IMR-90 (cell line): ENCODE measurements at regions not wholly inside any gene's neighbourhood (a gene's known extent, or its start where the extent isn't known, plus 50 kb on each side); places are given as distances from the start of the nearest gene placed in this dataset.

Experiments
- ATAC-seq: fragments of 200-7000 bp; cut with Tn5 transposase; 2 replicates; pipeline ENCODE4 v1.9.1; 2020; ENCODE audit warnings: low read depth, mild to moderate bottlenecking, moderate library complexity
- BruUV-seq: library from RNA; stranded (reverse); fragments of 400-500 nt; replicated peaks from 2 replicates; lab custom pipeline; 2021; lab: Mats Ljungman, UMichigan
- CTCF ChIA-PET: fragments of 300-600 bp; formaldehyde crosslinking; extraction: SDS; loops from one replicate; lab custom pipeline; 2021; ENCODE audit warnings: antibody characterized with exemption; lab: Yijun Ruan, JAX
- POLR2A ChIA-PET: fragments of 300-600 bp; sonication (Branson Sonifier 250); formaldehyde crosslinking; loops from one replicate; lab custom pipeline; 2022; ENCODE audit warnings: antibody characterized with exemption; ENCODE audit not compliant: unreplicated experiment; lab: Charles Lee
- DNase-seq: peaks from one replicate; pipeline ENCODE4 v3.0.0; 2013
- H2AFZ ChIP-seq: replicated peaks from 2 replicates; pipeline ENCODE3; 2013; ENCODE audit warnings: low read length, mild to moderate bottlenecking; ENCODE audit not compliant: poor library complexity
- H2AK5ac ChIP-seq: 2 replicates; pipeline ENCODE4 v1.6.1; 2013; ENCODE audit warnings: low read depth, low read length, inconsistent platforms
- H2AK9ac ChIP-seq: replicated peaks from 2 replicates; pipeline ENCODE3; 2013; ENCODE audit warnings: mild to moderate bottlenecking, low read depth, low read length, moderate library complexity; ENCODE audit not compliant: poor library complexity
- H2BK120ac ChIP-seq: 2 replicates; pipeline ENCODE4 v1.6.1; 2013; ENCODE audit warnings: low read depth, low read length, inconsistent platforms
- H2BK15ac ChIP-seq: 3 replicates; pipeline ENCODE4 v1.6.1; 2013; ENCODE audit warnings: low read depth, low read length, inconsistent platforms
- H2BK20ac ChIP-seq: 2 replicates; pipeline ENCODE4 v1.6.1; 2013; ENCODE audit warnings: low read depth, mild to moderate bottlenecking, inconsistent platforms, low read length, moderate library complexity
- H2BK5ac ChIP-seq: 2 replicates; pipeline ENCODE4 v1.6.1; 2013; ENCODE audit warnings: mild to moderate bottlenecking, low read depth, low read length, inconsistent platforms; ENCODE audit not compliant: poor library complexity, severe bottlenecking
- H3K14ac ChIP-seq: replicated peaks from 2 replicates; pipeline ENCODE4 v1.6.1; 2013; ENCODE audit warnings: low read depth, low read length, inconsistent platforms
- H3K18ac ChIP-seq: 2 replicates; pipeline ENCODE4 v1.6.1; 2013; ENCODE audit warnings: low read depth, low read length, control low read depth
- H3K23ac ChIP-seq: 2 replicates; pipeline ENCODE4 v1.6.1; 2013; ENCODE audit warnings: low read depth, low read length, inconsistent platforms
- H3K27ac ChIP-seq: 2 replicates; pipeline ENCODE4 v1.5.1; 2013; ENCODE audit warnings: mild to moderate bottlenecking, control low read depth, low read length; ENCODE audit not compliant: insufficient read depth
- H3K27me3 ChIP-seq: 2 replicates; pipeline ENCODE4 v1.6.1; 2013; ENCODE audit warnings: low read length; ENCODE audit not compliant: control insufficient read depth, insufficient read depth
- H3K36me3 ChIP-seq: 2 replicates; pipeline ENCODE4 v1.6.1; 2013; ENCODE audit warnings: low read length, mixed read lengths; ENCODE audit not compliant: control insufficient read depth, insufficient read depth
- H3K4ac ChIP-seq: 2 replicates; pipeline ENCODE4 v1.6.1; 2013; ENCODE audit warnings: low read depth, low read length, inconsistent platforms
- H3K4me1 ChIP-seq: 2 replicates; pipeline ENCODE4 v1.6.1; 2013; ENCODE audit warnings: low read length, mixed read lengths; ENCODE audit not compliant: control insufficient read depth, insufficient read depth
- H3K4me2 ChIP-seq: 2 replicates; pipeline ENCODE4 v1.6.1; 2013; ENCODE audit warnings: low read depth, mild to moderate bottlenecking, control low read depth, low read length, moderate library complexity
- H3K4me3 ChIP-seq: 2 replicates; pipeline ENCODE4 v1.5.1; 2013; ENCODE audit warnings: low read depth, mild to moderate bottlenecking, control low read depth, low read length, moderate library complexity; ENCODE audit not compliant: insufficient read depth
- H3K56ac ChIP-seq: 2 replicates; pipeline ENCODE4 v1.6.1; 2013; ENCODE audit warnings: low read length, inconsistent platforms; ENCODE audit not compliant: insufficient read depth; ENCODE audit errors: extremely low read depth
- H3K79me1 ChIP-seq, 2 experiments: 2 replicates each; pipeline ENCODE4 v1.6.1; 2013; ENCODE audit warnings: low read length in 2 of 2, inconsistent platforms in 1 of 2, low read depth in 1 of 2
- H3K9ac ChIP-seq: 2 replicates; pipeline ENCODE4 v1.6.1; 2013; ENCODE audit warnings: low read depth, low read length, control low read depth
- H3K9me1 ChIP-seq: 2 replicates; pipeline ENCODE4 v1.6.1; 2013; ENCODE audit warnings: low read length, inconsistent platforms; ENCODE audit not compliant: insufficient read depth
- H3K9me3 ChIP-seq: 2 replicates; pipeline ENCODE4 v1.6.1; 2013; ENCODE audit warnings: low read length; ENCODE audit not compliant: control insufficient read depth, insufficient read depth
- H4K20me1 ChIP-seq: 2 replicates; pipeline ENCODE4 v1.6.1; 2013; ENCODE audit warnings: low read length, inconsistent platforms; ENCODE audit not compliant: insufficient read depth
- H4K5ac ChIP-seq: 2 replicates; pipeline ENCODE4 v1.6.1; 2013; ENCODE audit warnings: mild to moderate bottlenecking, low read depth, low read length, control low read depth
- H4K8ac ChIP-seq, 2 experiments: 2 replicates each; pipeline ENCODE4 v1.6.1; 2013; ENCODE audit warnings: low read depth in 2 of 2, low read length in 2 of 2, control low read depth in 1 of 2, inconsistent platforms in 1 of 2
- H4K91ac ChIP-seq: 2 replicates; pipeline ENCODE4 v1.6.1; 2013; ENCODE audit warnings: low read depth, low read length, inconsistent platforms; ENCODE audit not compliant: insufficient read depth
- BHLHE40 ChIP-seq: fragments of 150-350 bp; IDR thresholded peaks from 2 replicates; pipeline ENCODE4 v1.6.1; 2016; ENCODE audit warnings: mild to moderate bottlenecking, low read depth, low read length
- CHD1 ChIP-seq: IDR thresholded peaks from 2 replicates; pipeline ENCODE4 v1.6.1; 2012; ENCODE audit warnings: low read depth, low read length, improper control_type of control experiment
- FOS ChIP-seq: fragments of 150-350 bp; IDR thresholded peaks from 2 replicates; pipeline ENCODE4 v1.6.1; 2016; ENCODE audit warnings: low read depth, low read length
- RAD21 ChIP-seq: IDR thresholded peaks from 2 replicates; pipeline ENCODE4 v1.6.1; 2012; ENCODE audit warnings: low read length, improper control_type of control experiment
- RFX5 ChIP-seq: IDR thresholded peaks from 2 replicates; pipeline ENCODE4 v1.8.0; 2012; ENCODE audit warnings: low read depth, mild to moderate bottlenecking, low read length, moderate library complexity
- WGBS, 2 experiments: methylation state at CpG; one replicate each; pipeline versions ENCODE4 v1.1.5 to v1.1.7; 2013; ENCODE audit warnings: missing lambda C conversion rate in 2 of 2; ENCODE audit not compliant: insufficient read length in 1 of 2; ENCODE audit errors: extremely low coverage in 2 of 2; 5-methylcytosine and 5-hydroxymethylcytosine counted together
- dilution Hi-C: fragments of 300-500 bp; cut with HindIII; formaldehyde crosslinking; loops from one replicate; pipeline ENCODE4 v1.14.3; 2018; ENCODE audit warnings: low sequenced_read_pairs; ENCODE audit not compliant: unreplicated experiment
- in situ Hi-C: fragments of 300-500 bp; cut with MboI; formaldehyde crosslinking; loops from 3 replicates; pipeline ENCODE4 v1.14.3; 2019; ENCODE audit warnings: low sequenced_read_pairs, inconsistent platforms, mixed read lengths
- intact Hi-C: fragments of 100-400 bp; cut with micrococcal nuclease; formaldehyde crosslinking; loops from 2 replicates; pipeline ENCODE4 v1.10.0; 2022
- TF ChIP-seq, protein P1 (sequence below): conservative IDR thresholded peaks from 2 replicates; pipeline ENCODE4 v1.5.1; 2012; ENCODE audit warnings: mild to moderate bottlenecking, low read depth, low read length, improper control_type of control experiment
- TF ChIP-seq, protein P2 (sequence below): fragments of 150-350 bp; IDR thresholded peaks from 2 replicates; pipeline ENCODE4 v1.6.1; 2017; ENCODE audit warnings: mild to moderate bottlenecking, antibody characterized with exemption, low read length, low read depth

DNA sequence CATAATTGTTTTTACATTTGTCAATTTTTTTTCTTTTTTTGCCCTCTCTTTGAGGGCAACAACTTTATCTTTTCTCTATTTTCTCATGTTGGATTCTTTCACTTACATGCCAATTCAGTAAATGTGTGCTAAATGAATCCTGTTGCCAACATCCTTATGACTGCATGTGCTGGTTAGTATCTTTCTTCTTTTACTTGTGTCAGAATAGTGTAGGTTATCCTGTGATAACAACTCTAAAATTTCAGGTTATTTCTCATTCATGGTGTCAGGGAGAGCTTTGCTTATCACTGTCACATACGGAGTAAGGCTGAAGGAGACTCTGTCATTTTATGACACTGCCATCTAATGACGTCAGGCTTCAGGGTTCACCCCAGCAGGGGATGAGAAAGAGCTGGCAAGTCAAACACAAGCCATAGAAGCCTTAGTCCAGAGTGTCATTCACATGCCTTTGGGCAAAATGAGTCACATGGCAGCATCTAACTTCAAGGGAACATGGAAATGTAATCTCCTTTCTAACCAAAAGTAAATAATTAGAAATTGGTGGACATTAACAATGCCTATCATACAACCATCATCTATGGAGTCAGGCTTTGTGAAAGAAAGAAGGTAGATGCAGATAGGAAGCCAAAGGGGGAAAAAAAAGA lies 242.5 kb upstream of the ATP2B1 start:
- Histone ChIP-seq H3K4ac (peak overlapping the region; percentile 42; the same call in 1 of the 2 replicates), H2BK5ac (peak overlapping the region; percentile 57), H2BK120ac (peak overlapping the region; percentile 28), H2AFZ (no peak overlapping the region), H3K9me3 (no peaks in the 10 kb centered on the region), H3K18ac (peak overlapping the region; percentile 50; the same call in 1 of the 2 replicates), H3K4me3 (no peak overlapping the region), H2BK20ac (peak overlapping the region; percentile 31; the same call in 1 of the 2 replicates), H3K36me3 (no peaks in the 10 kb centered on the region), H3K9ac (no peak overlapping the region), H3K14ac (peak overlapping the region; percentile 10), H3K23ac (no peak overlapping the region), H3K9me1 (peaks cover 5% of the 10 kb centered on the region; the same call in 1 of the 2 replicates), H2AK5ac (peak overlapping the region; percentile 43; the same call in 1 of the 2 replicates), H2BK15ac (peak overlapping the region; percentile 41; the same call in 2 of the 3 replicates), H3K4me2 (no peak overlapping the region), H4K8ac (no peak overlapping the region), H3K27ac (no peak overlapping the region), H3K79me1 (no peaks in the 10 kb centered on the region), H4K20me1 (no peaks in the 10 kb centered on the region), H3K27me3 (no peaks in the 10 kb centered on the region), H4K5ac (no peak overlapping the region; the same call in 1 of the 2 replicates), H2AK9ac (no peak overlapping the region), H4K91ac (peak overlapping the region; percentile 36; the same call in 1 of the 2 replicates), H3K56ac (no peak overlapping the region), H3K4me1 (peaks cover 21% of the 10 kb centered on the region)
- intact Hi-C loops (no loop called here), in situ Hi-C loops (no loop called here), dilution Hi-C loops (no loop called here)
- ATAC-seq: peak; percentile 24
- CTCF ChIA-PET: no interaction called here
- POLR2A ChIA-PET: no interaction called here
- peak; percentile 24; the same call in 1 of the 2 replicates for TF ChIP-seq FOS
- TF ChIP-seq RFX5: no peak
- TF ChIP-seq, protein P1, sequence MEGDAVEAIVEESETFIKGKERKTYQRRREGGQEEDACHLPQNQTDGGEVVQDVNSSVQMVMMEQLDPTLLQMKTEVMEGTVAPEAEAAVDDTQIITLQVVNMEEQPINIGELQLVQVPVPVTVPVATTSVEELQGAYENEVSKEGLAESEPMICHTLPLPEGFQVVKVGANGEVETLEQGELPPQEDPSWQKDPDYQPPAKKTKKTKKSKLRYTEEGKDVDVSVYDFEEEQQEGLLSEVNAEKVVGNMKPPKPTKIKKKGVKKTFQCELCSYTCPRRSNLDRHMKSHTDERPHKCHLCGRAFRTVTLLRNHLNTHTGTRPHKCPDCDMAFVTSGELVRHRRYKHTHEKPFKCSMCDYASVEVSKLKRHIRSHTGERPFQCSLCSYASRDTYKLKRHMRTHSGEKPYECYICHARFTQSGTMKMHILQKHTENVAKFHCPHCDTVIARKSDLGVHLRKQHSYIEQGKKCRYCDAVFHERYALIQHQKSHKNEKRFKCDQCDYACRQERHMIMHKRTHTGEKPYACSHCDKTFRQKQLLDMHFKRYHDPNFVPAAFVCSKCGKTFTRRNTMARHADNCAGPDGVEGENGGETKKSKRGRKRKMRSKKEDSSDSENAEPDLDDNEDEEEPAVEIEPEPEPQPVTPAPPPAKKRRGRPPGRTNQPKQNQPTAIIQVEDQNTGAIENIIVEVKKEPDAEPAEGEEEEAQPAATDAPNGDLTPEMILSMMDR: no peak
- peak; percentile 51; the same call in 1 of the 2 replicates for TF ChIP-seq BHLHE40
- TF ChIP-seq, protein P2, sequence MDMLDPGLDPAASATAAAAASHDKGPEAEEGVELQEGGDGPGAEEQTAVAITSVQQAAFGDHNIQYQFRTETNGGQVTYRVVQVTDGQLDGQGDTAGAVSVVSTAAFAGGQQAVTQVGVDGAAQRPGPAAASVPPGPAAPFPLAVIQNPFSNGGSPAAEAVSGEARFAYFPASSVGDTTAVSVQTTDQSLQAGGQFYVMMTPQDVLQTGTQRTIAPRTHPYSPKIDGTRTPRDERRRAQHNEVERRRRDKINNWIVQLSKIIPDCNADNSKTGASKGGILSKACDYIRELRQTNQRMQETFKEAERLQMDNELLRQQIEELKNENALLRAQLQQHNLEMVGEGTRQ: 0 out of 2 replicates have a peak, but pooled peaks have one; percentile 48
- TF ChIP-seq CHD1: no peak
- no peak for TF ChIP-seq RAD21
- BruUV-seq: no TSS peak
- WGBS, 2 experiments: 40% methylated on average over 1 of the region's 2 CpGs; no CpG with 5 or more reads in 1 of the 2 experiments
- peak; percentile 84 for DNase-seq
